Transverse colon (tissue), 3 donors: ENCODE measurements at regions not wholly inside any gene's neighbourhood (a gene's known extent, or its start where the extent isn't known, plus 50 kb on each side); places are given as distances from the start of the nearest gene placed in this dataset.

Experiments
- CTCF ChIP-seq, 5 experiments: fragments of 200-600 bp in 3 of 5; fragments of 450-650 bp in 2 of 5; sonication (generic) in 3 of 5; IDR thresholded peaks; 1 replicate in 2 of 5; 2 replicates in 3 of 5; pipeline ENCODE4 v1.5.1; 2016 to 2017; ENCODE audit warnings: antibody characterized with exemption in 5 of 5, inconsistent platforms in 3 of 5, mild to moderate bottlenecking in 2 of 5, moderate library complexity in 1 of 5
- EP300 ChIP-seq: sonication (generic); formaldehyde crosslinking; IDR thresholded peaks from one replicate; pipeline ENCODE4 v1.6.1; 2017; ENCODE audit warnings: antibody characterized with exemption, low read depth
- POLR2A ChIP-seq: fragments of 450-650 bp; IDR thresholded peaks from one replicate; pipeline ENCODE4 v1.6.1; 2016; ENCODE audit warnings: antibody characterized with exemption, mild to moderate bottlenecking, moderate library complexity

- TF ChIP-seq EP300 (no peak), CTCF (IDR thresholded peaks at IDR 0.05) (no peak), POLR2A (no peak)
Observed at GRCh38 chr1:121444096-121444495, 259.3 kb downstream of the SRGAP2C start.
